ENCODE measurements at regions not wholly inside any gene's neighbourhood (a gene's known extent, or its start where the extent isn't known, plus 50 kb on each side); places are given as distances from the start of the nearest gene placed in this dataset.

DNA sequence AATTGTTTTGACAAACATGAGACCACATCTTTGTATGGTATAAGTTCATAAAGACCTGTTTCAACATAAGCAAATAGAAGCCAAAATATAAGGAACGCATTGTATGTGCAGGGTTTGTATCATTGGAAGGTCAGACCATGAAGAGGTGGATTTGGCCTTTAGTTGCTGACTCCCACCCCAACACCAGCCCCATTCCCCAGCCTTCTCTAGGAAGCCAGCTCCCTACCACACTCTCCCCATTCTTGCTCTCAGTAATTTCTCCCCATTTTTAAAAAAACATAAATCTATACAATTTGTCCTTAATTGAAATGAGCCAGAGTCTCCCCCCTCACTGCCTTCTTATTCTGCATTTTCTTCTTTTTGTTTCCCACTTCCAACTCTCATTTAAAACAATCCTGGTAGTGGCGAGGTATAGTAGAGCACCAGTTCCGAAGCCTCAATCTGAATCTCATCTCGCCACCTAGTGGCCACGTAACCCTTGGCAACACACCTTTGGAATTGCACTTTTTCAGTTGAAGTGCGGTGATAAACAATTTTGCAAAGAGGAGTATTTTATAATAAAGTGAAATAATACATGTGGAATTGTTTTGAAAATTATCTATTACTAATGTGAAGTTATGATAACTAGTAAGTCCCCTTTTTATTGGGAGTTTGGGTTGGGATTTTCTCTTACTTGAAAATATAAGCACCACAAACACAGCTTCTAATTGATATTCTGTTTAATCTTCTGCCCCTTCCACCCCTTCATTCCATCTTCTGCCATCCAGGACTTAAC, 126.6 kb downstream of the ASB9 start:
- ChIA-PET POLR2A (no interaction called here), CTCF (interaction anchor here (0.8 to 5.6 kb wide), 8 partner anchors 12 to 1103 kb away, joined by 3 to 45 read pairs (median 4); no protein-coding TSS in a partner anchor)
- intact Hi-C loops (cut with micrococcal nuclease) = loop anchor here (1.0 to 10.0 kb wide), 2 partner anchors 102 to 1104 kb away; no protein-coding TSS in a partner anchor
- H3K4me1 ChIP-seq (ENCODE audit: control insufficient read depth in 2 of 2, insufficient read depth in 2 of 2, low read length in 2 of 2) = no peaks in the 10 kb centered on the region
- H3K4me2 ChIP-seq (replicated peaks; ENCODE audit: low read depth, low read length, poor library complexity, severe bottlenecking) = no peak overlapping the region
- no peaks in the 10 kb centered on the region for H3K79me2 ChIP-seq (ENCODE audit: control insufficient read depth, insufficient read depth, low read length)
- no peaks in the 10 kb centered on the region for H3K27me3 ChIP-seq (replicated peaks in 1 of 4; ENCODE audit: control extremely low read depth in 1 of 4, control insufficient read depth in 3 of 4, insufficient read depth in 4 of 4, low read length in 3 of 4)
- no peak overlapping the region for H3K9ac ChIP-seq (ENCODE audit: low read length)
- Mint-ChIP-seq H3K4me1 (peaks cover 2% of the 10 kb centered on the region), H3K4me3 (no peak overlapping the region), H3K27ac (no peak overlapping the region), H3K27me3 (no peaks in the 10 kb centered on the region), H3K9me3 (ENCODE audit: insufficient read depth) (no peaks in the 10 kb centered on the region)
- no peaks in the 10 kb centered on the region for H3K9me3 ChIP-seq (ENCODE audit: control extremely low read depth in 1 of 3, control insufficient read depth in 2 of 3, insufficient read depth in 1 of 3, low read length in 2 of 3)
- no peaks in the 10 kb centered on the region for H3K36me3 ChIP-seq (replicated peaks in 1 of 2; ENCODE audit: control extremely low read depth in 1 of 2, control insufficient read depth in 1 of 2, extremely low read depth in 1 of 2, insufficient read depth in 2 of 2, low read length in 1 of 2)
- TF ChIP-seq, protein P1, sequence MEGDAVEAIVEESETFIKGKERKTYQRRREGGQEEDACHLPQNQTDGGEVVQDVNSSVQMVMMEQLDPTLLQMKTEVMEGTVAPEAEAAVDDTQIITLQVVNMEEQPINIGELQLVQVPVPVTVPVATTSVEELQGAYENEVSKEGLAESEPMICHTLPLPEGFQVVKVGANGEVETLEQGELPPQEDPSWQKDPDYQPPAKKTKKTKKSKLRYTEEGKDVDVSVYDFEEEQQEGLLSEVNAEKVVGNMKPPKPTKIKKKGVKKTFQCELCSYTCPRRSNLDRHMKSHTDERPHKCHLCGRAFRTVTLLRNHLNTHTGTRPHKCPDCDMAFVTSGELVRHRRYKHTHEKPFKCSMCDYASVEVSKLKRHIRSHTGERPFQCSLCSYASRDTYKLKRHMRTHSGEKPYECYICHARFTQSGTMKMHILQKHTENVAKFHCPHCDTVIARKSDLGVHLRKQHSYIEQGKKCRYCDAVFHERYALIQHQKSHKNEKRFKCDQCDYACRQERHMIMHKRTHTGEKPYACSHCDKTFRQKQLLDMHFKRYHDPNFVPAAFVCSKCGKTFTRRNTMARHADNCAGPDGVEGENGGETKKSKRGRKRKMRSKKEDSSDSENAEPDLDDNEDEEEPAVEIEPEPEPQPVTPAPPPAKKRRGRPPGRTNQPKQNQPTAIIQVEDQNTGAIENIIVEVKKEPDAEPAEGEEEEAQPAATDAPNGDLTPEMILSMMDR (IDR thresholded peaks at IDR 0.05) = peak; percentile 70
- TF ChIP-seq EZH2 (IDR thresholded peaks at IDR 0.05; ENCODE audit: borderline replicate concordance, insufficient read depth, low read depth, low read length, poor library complexity, severe bottlenecking) = no peak
- no peaks in the 10 kb centered on the region for H4K20me1 ChIP-seq (ENCODE audit: control insufficient read depth, insufficient read depth, low read length, poor library complexity, severe bottlenecking)
- no peak overlapping the region for H3K27ac ChIP-seq (ENCODE audit: low read length in 2 of 2)
- H2AFZ ChIP-seq (ENCODE audit: insufficient read depth, low read depth, low read length, poor library complexity, severe bottlenecking) = no peak overlapping the region
- no CpG with 5 or more reads among the region's 6 CpGs for WGBS (ENCODE audit: insufficient coverage)
- no peak overlapping the region for H3K4me3 ChIP-seq (ENCODE audit: control extremely low read depth in 1 of 5, extremely low read depth in 1 of 5, insufficient read depth in 1 of 5, low read depth in 2 of 5, low read length in 4 of 5)
- ATAC-seq (ENCODE audit: low read depth) (peak; percentile 36), DNase-seq (peak; percentile 54)

DNA sequence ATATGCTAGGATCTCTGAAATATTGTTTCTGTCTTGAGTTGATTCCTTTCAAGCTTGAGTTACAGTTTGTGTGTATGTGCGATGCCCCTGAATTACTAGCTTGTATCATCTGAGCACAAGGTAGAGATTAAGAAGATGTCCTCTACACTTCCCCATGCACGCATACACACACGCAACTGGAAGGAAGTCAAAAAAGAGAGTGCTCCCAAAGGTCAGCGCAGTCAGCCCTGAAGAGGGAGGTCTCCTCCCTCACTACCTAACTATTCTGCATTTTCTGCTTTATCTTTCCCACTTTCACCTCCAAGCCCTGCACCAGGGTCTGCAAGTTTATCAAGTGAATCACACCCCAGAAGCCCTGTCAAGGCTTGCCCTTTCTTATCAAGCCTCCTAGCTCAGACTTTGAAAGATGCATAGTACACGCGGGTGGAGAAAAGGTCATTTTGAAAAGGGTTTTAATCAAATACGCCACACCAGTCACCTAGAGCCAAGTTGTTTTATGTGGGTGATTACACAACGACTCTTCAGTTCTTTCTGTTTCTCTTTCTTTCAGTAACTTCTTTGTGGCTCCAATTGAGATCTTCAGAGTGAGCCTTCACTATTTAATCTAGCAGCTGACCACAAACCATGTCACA, 127.7 kb downstream of the ASB9 start:
- H3K4me1 ChIP-seq (ENCODE audit: control insufficient read depth in 2 of 2, insufficient read depth in 2 of 2, low read length in 2 of 2) = no peaks in the 10 kb centered on the region
- no peaks in the 10 kb centered on the region for H3K36me3 ChIP-seq (replicated peaks in 1 of 2; ENCODE audit: control extremely low read depth in 1 of 2, control insufficient read depth in 1 of 2, extremely low read depth in 1 of 2, insufficient read depth in 2 of 2, low read length in 1 of 2)
- no peaks in the 10 kb centered on the region for H3K79me2 ChIP-seq (ENCODE audit: control insufficient read depth, insufficient read depth, low read length)
- no peaks in the 10 kb centered on the region for H3K27me3 ChIP-seq (replicated peaks in 1 of 4; ENCODE audit: control extremely low read depth in 1 of 4, control insufficient read depth in 3 of 4, insufficient read depth in 4 of 4, low read length in 3 of 4)
- no peak overlapping the region for H3K4me3 ChIP-seq (ENCODE audit: control extremely low read depth in 1 of 5, extremely low read depth in 1 of 5, insufficient read depth in 1 of 5, low read depth in 2 of 5, low read length in 4 of 5)
- intact Hi-C loops (cut with micrococcal nuclease) = loop anchor here (10.0 kb wide), 1 partner anchor 103 kb away; no protein-coding TSS in a partner anchor
- ChIA-PET POLR2A (no interaction called here), CTCF (interaction anchor here (1.2 to 5.6 kb wide), 3 partner anchors 1047 to 1102 kb away, joined by 3 to 45 read pairs (median 18); no protein-coding TSS in a partner anchor)
- Mint-ChIP-seq H3K9me3 (ENCODE audit: insufficient read depth) (no peaks in the 10 kb centered on the region), H3K27ac (no peak overlapping the region), H3K4me3 (no peak overlapping the region), H3K4me1 (peaks cover 2% of the 10 kb centered on the region), H3K27me3 (no peaks in the 10 kb centered on the region)
- no peaks in the 10 kb centered on the region for H4K20me1 ChIP-seq (ENCODE audit: control insufficient read depth, insufficient read depth, low read length, poor library complexity, severe bottlenecking)
- DNase-seq (no peak), ATAC-seq (ENCODE audit: low read depth) (no peak)
- H3K9me3 ChIP-seq (ENCODE audit: control extremely low read depth in 1 of 3, control insufficient read depth in 2 of 3, insufficient read depth in 1 of 3, low read length in 2 of 3) = no peaks in the 10 kb centered on the region
- no peak overlapping the region for H2AFZ ChIP-seq (ENCODE audit: insufficient read depth, low read depth, low read length, poor library complexity, severe bottlenecking)
- H3K27ac ChIP-seq (ENCODE audit: low read length in 2 of 2) = no peak overlapping the region
- H3K4me2 ChIP-seq (replicated peaks; ENCODE audit: low read depth, low read length, poor library complexity, severe bottlenecking) = no peak overlapping the region
- no peak overlapping the region for H3K9ac ChIP-seq (ENCODE audit: low read length)
- TF ChIP-seq, protein P1 (IDR thresholded peaks at IDR 0.05) = no peak
- no peak for TF ChIP-seq EZH2 (IDR thresholded peaks at IDR 0.05; ENCODE audit: borderline replicate concordance, insufficient read depth, low read depth, low read length, poor library complexity, severe bottlenecking)
- whole genome bisulfite sequencing (ENCODE audit: insufficient coverage) = no CpG with 5 or more reads among the region's 8 CpGs
